GM03348 (cell line): ENCODE measurements at regions not wholly inside any gene's neighbourhood (a gene's known extent, or its start where the extent isn't known, plus 50 kb on each side); places are given as distances from the start of the nearest gene placed in this dataset.
"Not testable (repeated sequence)": the region's sequence is repeated elsewhere in the genome, so short reads cannot be mapped to it uniquely, and the experiment has no call there.

Experiments
- DNase-seq: peaks from one replicate; pipeline ENCODE4 v3.0.0; 2012; ENCODE audit warnings: low spot score

GRCh38 chr3:118167571-118167970, 867.1 kb downstream of the IGSF11 start:
- no peak for DNase-seq

GRCh38 chr3:118168175-118168574, 866.5 kb downstream of the IGSF11 start:
- DNase-seq, result no peak

GRCh38 chr3:118171236-118171852, 863.3 kb downstream of the IGSF11 start:
- no peak for DNase-seq

GRCh38 chr3:118180853-118181252, 853.8 kb downstream of the IGSF11 start:
- DNase-seq, result no peak

GRCh38 chr3:118181274-118181673, 853.4 kb downstream of the IGSF11 start:
- no peak for DNase-seq

GRCh38 chr3:118186051-118186450, 848.6 kb downstream of the IGSF11 start:
- DNase-seq, result no peak

- no peak for DNase-seq
These were observed 847.4 kb downstream of the IGSF11 start for GRCh38 chr3:118187221-118187620.

GRCh38 chr3:118196183-118196582, 838.5 kb downstream of the IGSF11 start:
- DNase-seq, result no peak

GRCh38 chr3:118199044-118199443, 835.6 kb downstream of the IGSF11 start:
- DNase-seq, result no peak

GRCh38 chr3:118204052-118204656, 830.5 kb downstream of the IGSF11 start:
- DNase-seq, result no peak

- no peak for DNase-seq
These were observed 827.4 kb downstream of the IGSF11 start for GRCh38 chr3:118207271-118207670.

- no peak for DNase-seq
These were observed 826.0 kb downstream of the IGSF11 start for GRCh38 chr3:118208642-118209041.

- no peak for DNase-seq
These were observed 820.8 kb downstream of the IGSF11 start for GRCh38 chr3:118213892-118214291.

GRCh38 chr3:118226206-118226605, 808.4 kb downstream of the IGSF11 start:
- DNase-seq, result no peak

GRCh38 chr3:118227191-118227590, 807.5 kb downstream of the IGSF11 start:
- DNase-seq, result no peak

- DNase-seq, result no peak
These were observed 806.5 kb downstream of the IGSF11 start for GRCh38 chr3:118228151-118228550.

GRCh38 chr3:118229196-118229595, 805.5 kb downstream of the IGSF11 start:
- DNase-seq, result no peak

- DNase-seq, result no peak
These were observed 803.1 kb downstream of the IGSF11 start for GRCh38 chr3:118231578-118231977.

- DNase-seq, result no peak
These were observed 795.4 kb downstream of the IGSF11 start for GRCh38 chr3:118239253-118239652.

GRCh38 chr3:118244761-118245160, 789.9 kb downstream of the IGSF11 start:
- DNase-seq, result no peak

- DNase-seq, result no peak
These were observed 789.3 kb downstream of the IGSF11 start for GRCh38 chr3:118245312-118245711.

GRCh38 chr3:118258850-118259249, 775.8 kb downstream of the IGSF11 start:
- not testable (repeated sequence) for DNase-seq

GRCh38 chr3:118262800-118263402, 771.7 kb downstream of the IGSF11 start:
- no peak for DNase-seq

GRCh38 chr3:118267588-118267987, 767.1 kb downstream of the IGSF11 start:
- DNase-seq, result no peak
